ENCODE measurements at regions not wholly inside any gene's neighbourhood (a gene's known extent, or its start where the extent isn't known, plus 50 kb on each side); places are given as distances from the start of the nearest gene placed in this dataset.

DNA sequence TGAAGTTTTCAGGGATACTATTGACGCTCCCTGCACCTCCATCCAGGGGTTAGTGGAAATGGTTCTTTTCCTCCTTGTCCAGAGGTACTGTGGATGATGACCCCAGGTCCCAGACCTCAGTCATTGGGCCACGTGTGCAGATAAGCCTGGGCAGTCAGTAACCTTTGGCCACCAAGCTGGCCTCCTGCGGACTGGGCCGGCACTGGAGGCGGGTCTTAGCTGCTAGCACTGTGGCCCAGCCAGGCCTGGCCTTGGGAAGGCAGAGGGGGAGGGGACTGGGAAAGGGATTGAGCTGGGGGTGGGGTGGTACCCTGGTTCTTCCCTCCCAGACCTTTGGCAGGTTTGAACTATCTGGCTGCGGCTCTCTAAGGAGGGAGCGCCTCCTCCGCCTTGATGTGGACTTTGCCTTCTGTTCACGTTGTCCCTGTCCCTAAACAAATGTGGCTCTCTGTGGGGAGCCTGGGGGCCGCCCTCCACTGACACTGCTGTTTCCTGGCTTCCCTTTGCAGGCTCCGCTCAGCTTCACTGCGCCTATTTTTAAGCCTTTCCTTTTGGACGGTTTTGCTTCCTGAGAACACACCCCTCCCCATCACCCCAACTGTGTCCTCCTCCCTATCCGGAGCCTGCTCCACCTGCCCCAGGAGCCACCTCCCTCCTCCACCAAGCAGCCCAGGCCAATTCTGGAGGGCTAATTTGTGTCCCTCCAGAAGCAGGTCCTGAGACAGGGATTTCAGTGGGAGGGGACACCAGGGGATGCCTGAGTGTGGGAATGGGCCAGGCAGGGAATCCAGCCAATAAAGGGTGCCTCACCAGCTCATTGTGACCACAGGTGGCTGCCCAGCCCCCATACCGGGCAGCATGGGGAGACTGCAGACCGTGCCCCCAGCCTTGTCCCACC, 251.9 kb downstream of the SEC14L1 start (continued):
- TF ChIP-seq, protein P1, sequence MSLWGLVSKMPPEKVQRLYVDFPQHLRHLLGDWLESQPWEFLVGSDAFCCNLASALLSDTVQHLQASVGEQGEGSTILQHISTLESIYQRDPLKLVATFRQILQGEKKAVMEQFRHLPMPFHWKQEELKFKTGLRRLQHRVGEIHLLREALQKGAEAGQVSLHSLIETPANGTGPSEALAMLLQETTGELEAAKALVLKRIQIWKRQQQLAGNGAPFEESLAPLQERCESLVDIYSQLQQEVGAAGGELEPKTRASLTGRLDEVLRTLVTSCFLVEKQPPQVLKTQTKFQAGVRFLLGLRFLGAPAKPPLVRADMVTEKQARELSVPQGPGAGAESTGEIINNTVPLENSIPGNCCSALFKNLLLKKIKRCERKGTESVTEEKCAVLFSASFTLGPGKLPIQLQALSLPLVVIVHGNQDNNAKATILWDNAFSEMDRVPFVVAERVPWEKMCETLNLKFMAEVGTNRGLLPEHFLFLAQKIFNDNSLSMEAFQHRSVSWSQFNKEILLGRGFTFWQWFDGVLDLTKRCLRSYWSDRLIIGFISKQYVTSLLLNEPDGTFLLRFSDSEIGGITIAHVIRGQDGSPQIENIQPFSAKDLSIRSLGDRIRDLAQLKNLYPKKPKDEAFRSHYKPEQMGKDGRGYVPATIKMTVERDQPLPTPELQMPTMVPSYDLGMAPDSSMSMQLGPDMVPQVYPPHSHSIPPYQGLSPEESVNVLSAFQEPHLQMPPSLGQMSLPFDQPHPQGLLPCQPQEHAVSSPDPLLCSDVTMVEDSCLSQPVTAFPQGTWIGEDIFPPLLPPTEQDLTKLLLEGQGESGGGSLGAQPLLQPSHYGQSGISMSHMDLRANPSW (CRISPR knock-in tag; IDR thresholded peaks at IDR 0.05; ENCODE audit: borderline replicate concordance), result peak; percentile 61; the same call in 1 of the 2 replicates
- TF ChIP-seq, protein P2, sequence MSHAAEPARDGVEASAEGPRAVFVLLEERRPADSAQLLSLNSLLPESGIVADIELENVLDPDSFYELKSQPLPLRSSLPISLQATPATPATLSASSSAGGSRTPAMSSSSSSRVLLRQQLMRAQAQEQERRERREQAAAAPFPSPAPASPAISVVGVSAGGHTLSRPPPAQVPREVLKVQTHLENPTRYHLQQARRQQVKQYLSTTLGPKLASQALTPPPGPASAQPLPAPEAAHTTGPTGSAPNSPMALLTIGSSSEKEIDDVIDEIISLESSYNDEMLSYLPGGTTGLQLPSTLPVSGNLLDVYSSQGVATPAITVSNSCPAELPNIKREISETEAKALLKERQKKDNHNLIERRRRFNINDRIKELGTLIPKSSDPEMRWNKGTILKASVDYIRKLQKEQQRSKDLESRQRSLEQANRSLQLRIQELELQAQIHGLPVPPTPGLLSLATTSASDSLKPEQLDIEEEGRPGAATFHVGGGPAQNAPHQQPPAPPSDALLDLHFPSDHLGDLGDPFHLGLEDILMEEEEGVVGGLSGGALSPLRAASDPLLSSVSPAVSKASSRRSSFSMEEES (CRISPR knock-in tag; IDR thresholded peaks at IDR 0.05), result peak; percentile 93
- TF ChIP-seq MBD4 (IDR thresholded peaks at IDR 0.05; ENCODE audit: borderline replicate concordance, low read length), result no peak
- no peak for TF ChIP-seq LCORL (IDR thresholded peaks at IDR 0.05)
- peak; percentile 97 for TF ChIP-seq LCORL (CRISPR knock-in tag; IDR thresholded peaks at IDR 0.05)
- TF ChIP-seq EHMT2 (IDR thresholded peaks at IDR 0.05; ENCODE audit: borderline replicate concordance, low read depth, low read length), result no peak; the same call in 1 of the 2 replicates
- TF ChIP-seq HES4 (CRISPR knock-in tag; IDR thresholded peaks at IDR 0.05; ENCODE audit: borderline replicate concordance), result peak; percentile 49; the same call in 1 of the 2 replicates
- TF ChIP-seq RXRB (CRISPR knock-in tag; IDR thresholded peaks at IDR 0.05; ENCODE audit: borderline replicate concordance), result peak; percentile 97
- TF ChIP-seq, protein P3, sequence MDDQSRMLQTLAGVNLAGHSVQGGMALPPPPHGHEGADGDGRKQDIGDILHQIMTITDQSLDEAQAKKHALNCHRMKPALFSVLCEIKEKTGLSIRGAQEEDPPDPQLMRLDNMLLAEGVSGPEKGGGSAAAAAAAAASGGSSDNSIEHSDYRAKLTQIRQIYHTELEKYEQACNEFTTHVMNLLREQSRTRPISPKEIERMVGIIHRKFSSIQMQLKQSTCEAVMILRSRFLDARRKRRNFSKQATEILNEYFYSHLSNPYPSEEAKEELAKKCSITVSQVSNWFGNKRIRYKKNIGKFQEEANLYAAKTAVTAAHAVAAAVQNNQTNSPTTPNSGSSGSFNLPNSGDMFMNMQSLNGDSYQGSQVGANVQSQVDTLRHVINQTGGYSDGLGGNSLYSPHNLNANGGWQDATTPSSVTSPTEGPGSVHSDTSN (CRISPR knock-in tag; IDR thresholded peaks at IDR 0.05; ENCODE audit: borderline replicate concordance), result no peak
- TF ChIP-seq ZNF543 (CRISPR knock-in tag; IDR thresholded peaks at IDR 0.05), result peak; percentile 50; the same call in 1 of the 2 replicates
- TF ChIP-seq, protein P4, sequence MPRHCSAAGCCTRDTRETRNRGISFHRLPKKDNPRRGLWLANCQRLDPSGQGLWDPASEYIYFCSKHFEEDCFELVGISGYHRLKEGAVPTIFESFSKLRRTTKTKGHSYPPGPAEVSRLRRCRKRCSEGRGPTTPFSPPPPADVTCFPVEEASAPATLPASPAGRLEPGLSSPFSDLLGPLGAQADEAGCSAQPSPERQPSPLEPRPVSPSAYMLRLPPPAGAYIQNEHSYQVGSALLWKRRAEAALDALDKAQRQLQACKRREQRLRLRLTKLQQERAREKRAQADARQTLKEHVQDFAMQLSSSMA (CRISPR knock-in tag; IDR thresholded peaks at IDR 0.05), result no peak
- peak; percentile 87 for TF ChIP-seq KAT8 (CRISPR knock-in tag; IDR thresholded peaks at IDR 0.05)
- TF ChIP-seq KDM6A (CRISPR knock-in tag; IDR thresholded peaks at IDR 0.05; ENCODE audit: low read depth), result peak; percentile 97
- TF ChIP-seq SALL1 (CRISPR knock-in tag; IDR thresholded peaks at IDR 0.05), result peak; percentile 95
- TF ChIP-seq MTA1 (CRISPR knock-in tag; IDR thresholded peaks at IDR 0.05; ENCODE audit: borderline replicate concordance), result peak; percentile 99
- no peak for TF ChIP-seq ZFP82 (CRISPR knock-in tag; IDR thresholded peaks at IDR 0.05; ENCODE audit: borderline replicate concordance)
- TF ChIP-seq, protein P5, sequence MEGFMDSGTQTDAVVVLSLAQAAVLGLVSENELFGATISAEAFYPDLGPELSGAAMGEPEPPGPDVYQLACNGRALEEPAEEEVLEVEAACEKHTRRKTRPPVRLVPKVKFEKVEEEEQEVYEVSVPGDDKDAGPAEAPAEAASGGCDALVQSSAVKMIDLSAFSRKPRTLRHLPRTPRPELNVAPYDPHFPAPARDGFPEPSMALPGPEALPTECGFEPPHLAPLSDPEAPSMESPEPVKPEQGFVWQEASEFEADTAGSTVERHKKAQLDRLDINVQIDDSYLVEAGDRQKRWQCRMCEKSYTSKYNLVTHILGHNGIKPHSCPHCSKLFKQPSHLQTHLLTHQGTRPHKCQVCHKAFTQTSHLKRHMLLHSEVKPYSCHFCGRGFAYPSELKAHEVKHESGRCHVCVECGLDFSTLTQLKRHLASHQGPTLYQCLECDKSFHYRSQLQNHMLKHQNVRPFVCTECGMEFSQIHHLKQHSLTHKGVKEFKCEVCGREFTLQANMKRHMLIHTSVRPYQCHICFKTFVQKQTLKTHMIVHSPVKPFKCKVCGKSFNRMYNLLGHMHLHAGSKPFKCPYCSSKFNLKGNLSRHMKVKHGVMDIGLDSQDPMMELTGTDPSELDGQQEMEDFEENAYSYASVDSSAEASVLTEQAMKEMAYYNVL (CRISPR knock-in tag; IDR thresholded peaks at IDR 0.05; ENCODE audit: borderline replicate concordance), result peak; percentile 78
- no peak for TF ChIP-seq PAWR (CRISPR knock-in tag; IDR thresholded peaks at IDR 0.05; ENCODE audit: borderline replicate concordance)
- TF ChIP-seq SSRP1 (CRISPR knock-in tag; IDR thresholded peaks at IDR 0.05), result peak; percentile 81

All from HepG2 (cell line).